ACC112 (cell line): ENCODE measurements at regions not wholly inside any gene's neighbourhood (a gene's known extent, or its start where the extent isn't known, plus 50 kb on each side); places are given as distances from the start of the nearest gene placed in this dataset.

Source experiments
- H2AFZ ChIP-seq: fragments of 200-600 bp; sonication (generic); one replicate; pipeline ENCODE4 v1.6.0; 2017; ENCODE audit warnings: antibody characterized with exemption, low read length; ENCODE audit not compliant: unreplicated experiment
- H3K27ac ChIP-seq: fragments of 200-600 bp; sonication (generic); 2 replicates; pipeline ENCODE4 v1.5.1; 2014; ENCODE audit warnings: low read depth, mild to moderate bottlenecking, antibody characterized with exemption, low read length, moderate library complexity
- H3K27me3 ChIP-seq: fragments of 200-600 bp; sonication (generic); 2 replicates; pipeline ENCODE4 v1.6.1; 2014; ENCODE audit warnings: mild to moderate bottlenecking, antibody characterized with exemption, low read length, moderate library complexity, mixed read lengths; ENCODE audit not compliant: insufficient read depth
- H3K36me3 ChIP-seq: fragments of 200-600 bp; sonication (generic); 2 replicates; pipeline ENCODE4 v1.6.1; 2016; ENCODE audit warnings: mild to moderate bottlenecking, antibody characterized with exemption, low read length, moderate library complexity, mixed read lengths; ENCODE audit not compliant: insufficient read depth
- H3K4me1 ChIP-seq: fragments of 200-600 bp; sonication (generic); one replicate; pipeline ENCODE4 v1.6.1; 2016; ENCODE audit warnings: low read length, mixed read lengths; ENCODE audit not compliant: insufficient read depth, unreplicated experiment, control insufficient read depth
- H3K4me3 ChIP-seq: fragments of 200-600 bp; sonication (generic); 2 replicates; pipeline ENCODE4 v1.5.1; 2014; ENCODE audit warnings: mild to moderate bottlenecking, low read depth, low read length
- H3K79me2 ChIP-seq: fragments of 200-600 bp; sonication (generic); one replicate; pipeline ENCODE4 v1.6.0; 2016; ENCODE audit warnings: low read length; ENCODE audit not compliant: control insufficient read depth, unreplicated experiment, insufficient read depth

DNA sequence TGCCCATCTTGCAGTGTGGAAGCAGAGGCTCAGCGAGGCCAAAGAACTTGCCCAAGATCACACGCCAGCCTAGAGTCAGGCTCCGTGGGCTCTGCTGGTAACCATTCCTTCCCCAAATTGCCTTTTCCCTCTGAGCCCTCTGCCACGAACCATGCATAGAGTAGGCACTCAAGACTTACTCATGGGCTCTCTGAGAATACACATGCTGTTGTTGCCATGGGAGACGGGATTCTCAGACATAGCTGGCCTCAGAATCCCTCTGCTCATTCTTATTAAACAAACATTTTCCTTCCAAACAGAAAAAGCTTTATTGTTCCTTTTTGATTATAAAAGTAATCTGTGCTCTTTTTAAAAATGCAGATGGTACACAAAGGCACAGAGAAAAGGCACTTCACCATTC is 52.5 kb upstream of the WSCD2 start:
- Histone ChIP-seq H2AFZ (no peak overlapping the region), H3K27ac (no peak overlapping the region), H3K79me2 (no peaks in the 10 kb centered on the region), H3K36me3 (no peaks in the 10 kb centered on the region), H3K4me1 (no peaks in the 10 kb centered on the region), H3K27me3 (no peaks in the 10 kb centered on the region), H3K4me3 (no peak overlapping the region)

- no peak overlapping the region for H3K27ac ChIP-seq
- no peaks in the 10 kb centered on the region for H3K27me3 ChIP-seq
- no peaks in the 10 kb centered on the region for H3K4me1 ChIP-seq
- H2AFZ ChIP-seq, result no peak overlapping the region
- H3K36me3 ChIP-seq, result no peaks in the 10 kb centered on the region
- H3K79me2 ChIP-seq, result no peaks in the 10 kb centered on the region
- no peak overlapping the region for H3K4me3 ChIP-seq
Measured at GRCh38 chr12:108078428-108078827, 50.7 kb upstream of the WSCD2 start.
